K562 (cell line): ENCODE measurements at regions not wholly inside any gene's neighbourhood (a gene's known extent, or its start where the extent isn't known, plus 50 kb on each side); places are given as distances from the start of the nearest gene placed in this dataset.

Source experiments
- CEBPB ChIP-seq: fragments of 450-650 bp; IDR thresholded peaks from 2 replicates; pipeline ENCODE4 v1.6.1; 2016; ENCODE audit warnings: missing genetic modification characterization, missing compliant biosample characterization
- GABPA ChIP-seq: fragments of 200-800 bp; sonication (Bioruptor generic); conservative IDR thresholded peaks from 2 replicates; pipeline ENCODE4 v1.6.1; 2016; ENCODE audit warnings: low read depth, missing genetic modification characterization, missing compliant biosample characterization
- RCOR1 ChIP-seq, 2 experiments: IDR thresholded peaks; 2 replicates each; pipeline ENCODE4 v1.6.1; 2012; ENCODE audit warnings: low read depth in 2 of 2, low read length in 2 of 2, borderline replicate concordance in 1 of 2, improper control_type of control experiment in 1 of 2
- SP1 ChIP-seq: sonication (generic); formaldehyde crosslinking; IDR thresholded peaks from 2 replicates; pipeline ENCODE4 v1.8.1; 2022; ENCODE audit warnings: mild to moderate bottlenecking, missing genetic modification reagents
- USF2 ChIP-seq: sonication (generic); formaldehyde crosslinking; IDR thresholded peaks from 2 replicates; pipeline ENCODE4 v1.5.0; 2020; ENCODE audit warnings: missing genetic modification reagents
- ZBTB33 ChIP-seq: sonication (generic); formaldehyde crosslinking; IDR thresholded peaks from 2 replicates; pipeline ENCODE4 v1.8.1; 2023; ENCODE audit warnings: mild to moderate bottlenecking, missing genetic modification reagents

GRCh38 chr9:94033383-94033782 is 50.9 kb upstream of the PTPDC1 start:
- TF ChIP-seq GABPA (tag) (no peak), USF2 (CRISPR knock-in tag) (no peak), ZBTB33 (CRISPR knock-in tag) (no peak), RCOR1 (IDR thresholded peaks at IDR 0.05; ENCODE audit: borderline replicate concordance in 1 of 2, low read depth in 2 of 2, low read length in 2 of 2) (no peak), CEBPB (tag) (no peak), SP1 (CRISPR knock-in tag) (no peak)
